ENCODE measurements at regions not wholly inside any gene's neighbourhood (a gene's known extent, or its start where the extent isn't known, plus 50 kb on each side); places are given as distances from the start of the nearest gene placed in this dataset.
"Not testable (repeated sequence)": the region's sequence is repeated elsewhere in the genome, so short reads cannot be mapped to it uniquely, and the experiment has no call there.

DNA sequence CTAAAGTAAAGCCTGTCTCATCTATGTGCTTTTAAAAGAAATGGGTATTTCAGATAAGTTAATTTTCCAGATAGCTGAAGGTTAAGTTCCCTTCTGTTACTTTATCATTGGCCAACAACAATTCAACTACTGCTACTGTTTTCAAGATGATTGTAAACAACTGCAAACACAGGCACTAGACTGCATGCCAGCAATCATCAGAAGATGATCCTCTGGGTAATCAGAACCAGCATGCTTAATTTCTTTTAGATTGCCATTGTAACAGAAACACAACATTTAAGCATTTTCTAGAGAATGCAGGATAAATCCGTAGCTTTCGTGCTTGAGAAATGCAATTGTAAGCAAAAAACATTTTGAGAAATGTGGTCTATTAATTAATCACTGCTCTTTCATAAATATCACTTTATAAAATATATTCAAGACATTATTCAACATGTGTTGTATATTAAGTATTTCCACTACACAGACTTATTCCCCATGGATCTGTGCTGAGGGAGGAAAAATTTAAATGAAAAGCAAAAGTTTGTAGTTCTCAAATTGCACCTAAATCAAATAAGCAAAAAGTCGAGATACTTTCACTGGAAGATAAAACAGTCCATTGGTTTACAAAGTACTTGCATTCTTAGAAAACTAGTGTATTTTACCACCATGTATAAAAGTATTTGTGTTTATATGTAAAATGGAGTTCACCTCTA lies 133.7 kb downstream of the ATL2 start:
- DNase-seq (ENCODE audit: low spot score) = no peak

DNA sequence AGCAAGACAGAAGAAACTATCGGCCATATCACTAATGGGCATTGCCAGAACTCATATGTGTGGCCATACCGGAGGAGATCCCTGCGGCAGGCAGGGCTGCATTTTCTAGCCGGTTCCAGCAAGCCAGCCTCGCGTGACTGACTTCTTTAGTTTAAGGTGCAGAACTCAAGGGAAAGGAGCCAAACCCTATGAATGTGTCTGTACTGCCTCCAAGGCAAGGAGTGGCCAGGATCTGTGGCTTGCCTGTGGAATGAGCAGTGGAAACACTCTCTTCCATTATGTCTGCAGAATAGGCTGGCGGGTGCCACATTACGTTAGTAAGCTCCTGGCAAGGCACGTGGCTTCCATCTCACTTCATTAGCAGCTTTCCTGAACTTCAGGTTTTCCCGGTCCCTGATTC lies 137.6 kb downstream of the ATL2 start:
- DNase-seq (ENCODE audit: low spot score) = no peak

GRCh38 chr2:38238705-38239104 lies 138.4 kb downstream of the ATL2 start:
- DNase-seq (ENCODE audit: low spot score) = not testable (repeated sequence)

DNA sequence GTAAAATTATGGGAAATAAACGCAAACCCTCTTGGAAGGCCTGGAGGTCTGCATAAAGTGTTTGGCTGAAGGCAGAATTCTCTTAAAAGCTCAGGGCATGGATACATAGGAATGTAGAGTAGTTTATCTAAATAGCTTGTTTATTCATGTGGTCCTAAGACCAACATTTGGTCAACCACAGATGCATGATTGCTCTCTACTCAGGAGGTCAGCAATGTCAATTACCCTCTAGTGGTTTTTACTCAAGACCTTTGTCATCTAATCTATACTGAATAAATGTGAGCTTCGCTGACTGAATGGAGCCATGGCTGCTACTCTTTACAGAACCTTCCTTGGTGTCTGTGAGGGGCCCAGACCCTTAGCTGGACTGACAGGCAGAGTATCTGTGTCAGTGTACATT lies 139.8 kb downstream of the ATL2 start:
- no peak for DNase-seq (ENCODE audit: low spot score)

- DNase-seq (ENCODE audit: low spot score) = peak; percentile 41
Observed at GRCh38 chr2:38233231-38233983, 143.7 kb downstream of the ATL2 start.

- DNase-seq (ENCODE audit: low spot score) = no peak
Observed at GRCh38 chr2:38232454-38232853, 144.6 kb downstream of the ATL2 start.

DNA sequence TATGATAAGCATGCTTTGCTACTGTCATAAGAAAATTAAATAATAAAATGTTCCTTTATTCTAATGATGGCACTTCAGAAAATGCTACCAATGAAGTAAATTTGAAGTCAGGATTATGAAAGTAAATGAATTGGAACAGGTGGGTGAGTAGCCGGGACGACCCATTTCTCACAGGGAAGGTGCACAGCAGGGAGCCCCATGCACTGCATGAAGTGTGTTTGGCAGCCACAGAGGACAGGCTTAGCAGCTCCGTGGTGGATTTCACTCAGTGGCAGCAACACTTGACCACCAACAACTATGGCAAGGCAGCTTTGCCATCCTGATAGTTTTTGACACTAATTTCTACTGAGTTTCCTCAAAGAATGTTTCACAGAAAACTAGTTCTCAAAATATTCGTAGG lies 146.3 kb downstream of the ATL2 start:
- no peak for DNase-seq (ENCODE audit: low spot score)

DNA sequence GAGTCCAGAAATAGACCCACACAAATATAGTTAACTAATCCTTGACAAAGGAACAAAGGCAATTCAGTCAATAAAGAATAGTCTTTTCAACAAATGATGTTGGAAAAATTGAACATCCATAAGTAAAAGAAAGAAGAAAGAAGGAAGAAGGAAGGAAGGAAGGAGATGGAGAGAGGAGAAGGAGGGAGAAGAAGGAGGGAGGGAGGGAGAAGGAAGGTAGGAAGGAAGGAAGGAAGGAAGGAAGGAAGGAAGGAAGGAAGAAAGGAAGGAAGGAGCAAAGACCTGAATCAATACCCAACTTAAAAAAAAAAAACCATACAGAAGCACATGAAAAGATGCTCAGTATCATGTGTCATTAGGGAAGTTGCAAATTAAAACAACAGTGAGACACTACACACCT lies 148.3 kb downstream of the ATL2 start:
- no peak for DNase-seq (ENCODE audit: low spot score)

DNA sequence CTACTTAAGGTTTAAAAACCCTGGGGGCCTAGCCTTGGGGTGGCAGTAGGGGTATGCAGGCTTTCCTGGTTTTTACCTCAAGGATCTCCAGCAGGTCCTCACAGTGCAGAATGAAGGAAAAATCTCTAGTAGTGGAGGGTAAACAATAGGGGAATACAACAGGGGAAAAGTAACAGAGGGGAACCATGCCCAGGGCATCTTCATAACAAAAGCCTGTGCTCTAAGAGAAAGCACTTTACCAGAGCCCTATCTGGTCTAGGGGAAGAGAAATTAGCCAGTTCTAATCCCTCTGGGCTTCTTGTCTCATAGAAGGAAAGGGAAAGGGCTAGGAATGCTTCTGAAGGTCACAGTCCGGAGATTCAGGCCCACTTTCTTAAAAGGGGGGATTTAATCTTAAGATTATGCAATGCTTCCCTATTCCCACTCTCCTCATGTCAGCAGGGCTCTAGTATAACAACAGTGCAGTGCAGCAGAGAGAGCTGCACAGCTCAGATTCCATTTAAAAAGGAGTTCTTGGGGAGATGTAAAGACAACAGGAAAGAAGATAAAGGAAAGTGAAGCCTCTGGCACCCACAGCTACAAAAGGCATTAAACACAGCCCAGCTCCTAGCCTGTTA lies 149.0 kb upstream of the CYP1B1 start:
- no peak for DNase-seq (ENCODE audit: low spot score)

DNA sequence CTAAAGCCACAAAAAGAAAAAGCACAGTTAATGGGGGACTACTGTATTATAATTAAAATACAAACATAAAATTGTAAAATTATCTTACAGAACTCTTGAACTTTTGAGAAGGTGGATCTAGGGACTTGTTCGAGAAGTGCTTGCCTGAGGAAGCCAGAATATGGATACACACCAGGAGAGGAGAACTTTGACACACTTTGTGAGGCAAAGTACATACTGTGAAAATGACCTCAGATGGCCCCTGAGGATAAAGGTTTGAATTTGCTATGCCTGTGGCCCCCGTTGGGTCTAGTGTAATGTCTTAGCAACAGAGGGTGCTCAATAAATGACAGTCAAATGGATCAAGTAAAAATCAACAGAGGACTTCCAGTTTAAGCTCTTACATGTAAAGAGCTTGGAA lies 148.2 kb upstream of the CYP1B1 start:
- DNase-seq (ENCODE audit: low spot score) = no peak

DNA sequence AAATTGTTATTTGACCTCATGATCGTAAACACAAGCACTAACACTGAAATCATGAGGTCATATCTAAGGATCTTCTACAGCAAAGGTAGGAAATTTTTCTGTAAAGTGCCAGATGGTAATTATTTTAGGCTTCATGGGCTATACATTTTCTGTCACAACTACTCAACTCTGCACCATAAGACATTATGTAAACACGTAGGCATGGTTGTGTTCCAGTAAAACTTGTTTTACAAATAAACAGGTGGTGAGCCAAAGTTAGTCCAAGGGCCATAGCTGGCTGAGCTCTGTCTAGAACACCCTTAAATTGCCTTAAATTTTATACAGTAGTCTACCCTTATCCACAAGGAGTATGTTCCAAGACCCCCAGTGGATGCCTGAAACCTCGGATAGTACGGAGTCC lies 147.3 kb upstream of the CYP1B1 start:
- DNase-seq (ENCODE audit: low spot score) = no peak

- DNase-seq (ENCODE audit: low spot score) = no peak
Observed at GRCh38 chr2:38220164-38220563, 144.2 kb upstream of the CYP1B1 start.

DNA sequence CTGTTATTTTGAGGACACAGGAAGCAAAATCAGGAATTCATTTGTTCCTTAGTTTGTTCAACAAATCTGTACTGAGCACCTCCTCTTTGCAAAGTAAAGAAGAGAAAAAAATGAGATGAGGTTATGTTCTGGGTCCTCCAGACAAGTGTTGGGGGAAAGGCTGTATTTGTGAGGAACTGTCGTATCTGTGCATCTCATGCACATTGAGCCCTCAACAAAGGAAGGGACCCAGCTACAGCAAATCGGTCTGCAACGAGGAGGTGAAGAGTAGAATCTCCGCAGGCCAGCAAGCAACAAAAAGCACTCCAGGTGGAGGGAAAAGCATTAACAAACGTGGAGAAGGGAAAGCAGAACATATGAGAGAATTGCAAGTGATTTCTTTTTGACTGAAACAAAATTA lies 143.0 kb upstream of the CYP1B1 start:
- no peak for DNase-seq (ENCODE audit: low spot score)

GRCh38 chr2:38218591-38218991 lies 142.6 kb upstream of the CYP1B1 start:
- peak; percentile 90 for DNase-seq (ENCODE audit: low spot score)

DNA sequence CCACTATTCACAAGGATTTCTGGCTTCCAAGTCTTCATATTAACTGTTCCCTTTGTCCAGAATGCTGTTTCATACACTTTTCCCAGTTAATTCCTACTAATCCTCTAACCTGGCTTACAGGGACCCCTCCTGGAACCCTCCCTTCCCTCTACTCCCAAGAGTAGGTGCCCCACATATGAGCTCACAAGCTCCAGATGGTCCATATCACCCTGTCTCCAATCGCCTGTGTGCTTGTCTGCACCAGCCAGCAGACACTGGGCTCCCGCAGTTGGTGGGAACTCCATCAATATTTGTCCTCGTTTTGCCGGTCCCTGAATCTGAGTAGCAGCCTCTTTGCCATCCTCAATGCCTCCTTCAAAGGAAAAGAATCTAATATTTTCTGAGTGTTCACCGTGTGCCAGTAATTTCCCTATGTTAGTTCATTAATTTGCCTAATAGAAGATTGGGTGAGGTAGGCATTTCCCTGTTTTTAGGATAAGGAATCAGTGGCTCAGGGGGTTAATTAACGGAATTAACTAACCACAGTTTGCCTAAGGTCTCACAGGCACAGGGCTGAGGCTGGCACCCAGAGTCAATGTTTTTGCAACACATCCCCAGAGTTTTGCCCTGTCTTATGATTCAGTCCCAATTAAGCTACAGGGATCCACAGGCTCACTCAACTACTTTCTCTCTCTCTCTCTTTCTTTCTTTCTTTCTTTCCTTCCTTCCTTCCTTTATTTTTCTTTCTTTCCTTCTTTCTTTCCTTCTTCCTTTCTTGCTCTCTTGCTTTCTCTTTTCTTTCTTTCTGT lies 141.6 kb upstream of the CYP1B1 start:
- DNase-seq (ENCODE audit: low spot score) = no peak

DNA sequence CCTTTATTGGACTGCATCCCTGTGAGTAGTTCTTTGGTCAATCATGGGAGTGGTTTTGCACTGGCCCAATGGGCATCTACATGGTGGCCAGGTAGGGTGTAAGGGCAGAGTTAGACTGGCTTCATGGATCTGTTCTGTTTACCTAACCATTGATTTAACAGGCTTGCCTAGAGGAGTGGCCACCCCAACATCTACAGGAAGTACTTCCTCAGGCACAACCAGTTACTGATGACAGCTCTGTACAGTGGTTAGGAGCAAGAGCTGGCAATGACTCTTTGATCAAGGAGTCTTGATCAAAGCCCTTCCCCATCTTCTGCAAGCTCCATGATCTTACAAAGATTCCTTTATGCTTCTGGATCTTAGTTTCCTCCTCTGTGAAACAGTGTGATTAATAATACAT lies 140.9 kb upstream of the CYP1B1 start:
- no peak for DNase-seq (ENCODE audit: low spot score)

DNA sequence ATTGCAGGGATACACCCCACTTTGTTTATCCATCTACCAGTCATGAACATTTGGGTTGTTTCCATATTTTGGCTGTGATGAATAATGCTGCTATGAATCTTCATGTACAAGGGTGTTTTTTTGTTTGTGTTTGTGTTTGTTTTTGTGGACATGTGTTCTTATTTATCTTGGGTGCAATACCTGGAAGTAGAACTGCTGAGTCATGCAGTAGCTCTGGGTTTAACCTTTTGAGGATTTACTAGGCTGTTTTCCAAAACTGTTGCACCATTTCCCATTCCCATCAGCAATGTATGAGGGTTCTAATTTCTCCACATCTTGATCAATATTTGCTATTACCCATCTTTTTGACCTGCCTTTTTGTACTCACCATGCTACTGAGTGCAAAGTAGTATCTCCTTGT lies 140.0 kb upstream of the CYP1B1 start:
- no peak for DNase-seq (ENCODE audit: low spot score)

GRCh38 chr2:38215522-38215921 lies 139.6 kb upstream of the CYP1B1 start:
- DNase-seq (ENCODE audit: low spot score) = no peak

GRCh38 chr2:38214209-38214717 lies 138.3 kb upstream of the CYP1B1 start:
- no peak for DNase-seq (ENCODE audit: low spot score)

- DNase-seq (ENCODE audit: low spot score) = no peak
Observed at GRCh38 chr2:38213619-38214167, 137.7 kb upstream of the CYP1B1 start.

GRCh38 chr2:38212312-38212711 lies 136.4 kb upstream of the CYP1B1 start:
- no peak for DNase-seq (ENCODE audit: low spot score)

DNA sequence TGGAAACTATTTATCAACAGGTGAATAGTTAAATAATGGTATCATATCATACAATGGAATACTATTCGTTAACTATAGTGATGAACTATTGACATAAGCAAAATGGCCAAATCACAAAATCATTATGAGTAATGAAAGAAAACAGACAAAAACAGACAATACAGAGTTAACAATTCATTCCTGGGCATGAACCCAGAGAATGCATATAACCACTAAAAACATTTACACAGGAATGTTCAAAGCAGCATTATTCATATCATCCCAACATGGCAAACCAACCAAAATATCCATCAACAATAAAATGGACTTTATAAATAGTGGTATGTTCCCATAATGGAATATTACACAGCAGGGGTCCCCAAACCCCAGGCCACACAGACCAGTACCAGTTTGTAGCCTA lies 131.2 kb upstream of the CYP1B1 start:
- DNase-seq (ENCODE audit: low spot score) = no peak
